K562 (cell line): ENCODE measurements at regions not wholly inside any gene's neighbourhood (a gene's known extent, or its start where the extent isn't known, plus 50 kb on each side); places are given as distances from the start of the nearest gene placed in this dataset.

ENCODE experiments used
- BRCA1 ChIP-seq, 2 experiments: fragments of 450-650 bp in 1 of 2; sonication (generic) in 1 of 2; formaldehyde crosslinking in 1 of 2; IDR thresholded peaks; 2 replicates each; pipeline versions ENCODE4 v1.5.0 to v1.6.1; 2017 to 2020; ENCODE audit warnings: mild to moderate bottlenecking in 1 of 2, missing genetic modification reagents in 1 of 2
- CHD1 ChIP-seq: fragments of 200-600 bp; sonication (generic); IDR thresholded peaks from one replicate; pipeline ENCODE4 v1.6.1; 2012; ENCODE audit warnings: mild to moderate bottlenecking, moderate library complexity, low read length, inconsistent platforms
- CHD2 ChIP-seq: IDR thresholded peaks from 2 replicates; pipeline ENCODE4 v1.6.1; 2011; ENCODE audit warnings: low read depth, low read length
- COPS2 ChIP-seq: fragments of 450-650 bp; conservative IDR thresholded peaks from 2 replicates; pipeline ENCODE4 v1.6.1; 2016; ENCODE audit warnings: mild to moderate bottlenecking, moderate library complexity
- CTCF ChIP-seq, 3 experiments: IDR thresholded peaks in 2 of 3; conservative IDR thresholded peaks in 1 of 3; 2 replicates each; pipeline ENCODE4 v1.5.1; 2011 to 2012; ENCODE audit warnings: low read length in 3 of 3, mild to moderate bottlenecking in 3 of 3, control low read depth in 2 of 3, improper control_type of control experiment in 1 of 3, inconsistent platforms in 1 of 3, low read depth in 1 of 3, mixed read lengths in 1 of 3, moderate library complexity in 1 of 3; ENCODE audit not compliant: insufficient read depth in 2 of 3
- EP300 ChIP-seq: IDR thresholded peaks from 2 replicates; pipeline ENCODE4 v1.6.1; 2012; ENCODE audit warnings: low read length, improper control_type of control experiment
- ETS1 ChIP-seq: conservative IDR thresholded peaks from 2 replicates; pipeline ENCODE4 v1.6.1; 2011; ENCODE audit warnings: low read depth, mild to moderate bottlenecking, low read length; ENCODE audit not compliant: control insufficient read depth
- JUND ChIP-seq, 2 experiments: IDR thresholded peaks; 2 replicates in 1 of 2; 3 replicates in 1 of 2; pipeline ENCODE4 v1.6.1; 2011; ENCODE audit warnings: borderline replicate concordance in 2 of 2, low read depth in 2 of 2, low read length in 2 of 2, improper control_type of control experiment in 1 of 2, missing biosample characterization in 1 of 2, missing genetic modification characterization in 1 of 2, missing genetic modification reagents in 1 of 2
- NFE2L1 ChIP-seq: fragments of 450-650 bp; IDR thresholded peaks from 2 replicates; pipeline ENCODE4 v1.6.1; 2016; ENCODE audit warnings: missing genetic modification characterization, low read depth, mild to moderate bottlenecking, missing compliant biosample characterization, moderate library complexity, borderline replicate concordance
- POLR2A ChIP-seq: fragments of 450-650 bp; conservative IDR thresholded peaks from 2 replicates; pipeline ENCODE4 v1.6.1; 2016
- SP1 ChIP-seq: sonication (generic); formaldehyde crosslinking; IDR thresholded peaks from 2 replicates; pipeline ENCODE4 v1.8.1; 2022; ENCODE audit warnings: mild to moderate bottlenecking, missing genetic modification reagents
- TAF1 ChIP-seq: IDR thresholded peaks from 2 replicates; pipeline ENCODE4 v1.6.1; 2011; ENCODE audit warnings: mild to moderate bottlenecking, low read length, moderate library complexity; ENCODE audit not compliant: insufficient read depth, control insufficient read depth, severe bottlenecking; ENCODE audit errors: extremely low read depth
- ZNF274 ChIP-seq: IDR thresholded peaks from 2 replicates; pipeline ENCODE4 v1.6.1; 2011; ENCODE audit warnings: low read depth, mild to moderate bottlenecking, low read length, moderate library complexity, borderline replicate concordance
- ZNF512 ChIP-seq: IDR thresholded peaks from 2 replicates; pipeline ENCODE4 v1.6.1; 2016; ENCODE audit warnings: missing genetic modification characterization, missing compliant biosample characterization

GRCh38 chr1:14003552-14003951 lies 303.6 kb downstream of the PRDM2 start:
- TF ChIP-seq ETS1 (no peak), POLR2A (no peak), CHD1 (no peak), TAF1 (no peak), SP1 (CRISPR knock-in tag) (no peak), BRCA1 (IDR thresholded peaks at IDR 0.05) (no peak), BRCA1 (CRISPR knock-in tag; IDR thresholded peaks at IDR 0.05) (no peak), ZNF274 (no peak), JUND (IDR thresholded peaks at IDR 0.05; ENCODE audit: borderline replicate concordance, low read depth, low read length) (no peak), JUND (tag; IDR thresholded peaks at IDR 0.05; ENCODE audit: borderline replicate concordance, low read depth, low read length) (no peak), ZNF512 (no peak), COPS2 (no peak), NFE2L1 (no peak), CHD2 (no peak), EP300 (no peak), CTCF (IDR thresholded peaks at IDR 0.05 in 2 of 3, conservative IDR thresholded peaks at IDR 0.05 in 1 of 3; ENCODE audit: insufficient read depth in 2 of 3, low read depth in 1 of 3, low read length in 3 of 3) (no peak)
